ENCODE measurements at regions not wholly inside any gene's neighbourhood (a gene's known extent, or its start where the extent isn't known, plus 50 kb on each side); places are given as distances from the start of the nearest gene placed in this dataset.

DNA sequence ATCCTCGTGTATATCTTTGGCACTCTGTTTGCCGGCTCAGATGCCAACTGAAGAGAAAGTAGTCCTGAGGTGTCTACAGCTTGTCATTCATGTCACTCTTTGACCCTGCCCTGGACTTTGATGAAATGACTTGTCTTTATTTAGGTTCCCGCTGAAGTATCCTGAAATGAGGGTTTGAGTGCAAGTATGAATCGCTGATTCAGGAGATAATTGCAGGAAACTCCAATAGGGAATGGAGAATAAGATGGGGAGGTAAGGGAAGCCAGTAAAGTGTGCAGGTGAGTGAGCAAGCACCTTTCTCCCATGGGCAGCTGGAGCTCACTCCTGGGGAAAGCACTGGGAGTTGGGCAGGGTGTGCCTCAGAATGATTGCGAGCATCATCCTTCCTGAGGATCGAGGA is 50.3 kb upstream of the ZFR start:
- no peak for DNase-seq
- Histone ChIP-seq H3K27me3 (ENCODE audit: control insufficient read depth, insufficient read depth, low read length) (peaks cover 6% of the 10 kb centered on the region), H3K4me3 (ENCODE audit: insufficient read depth, low read depth, low read length) (no peak overlapping the region), H3K36me3 (replicated peaks; ENCODE audit: control insufficient read depth, insufficient read depth, low read length) (no peaks in the 10 kb centered on the region)

All from H7 (cell line).